Stimulated activated CD4-positive, alpha-beta T cell treated with anti-CD3 and anti-CD28 coated beads, Interleukin-15, amount 100 ng/mL, for 1 hour (primary cell): ENCODE measurements at regions not wholly inside any gene's neighbourhood (a gene's known extent, or its start where the extent isn't known, plus 50 kb on each side); places are given as distances from the start of the nearest gene placed in this dataset.
"Not testable (repeated sequence)": the region's sequence is repeated elsewhere in the genome, so short reads cannot be mapped to it uniquely, and the experiment has no call there.

ENCODE experiments used
- DNase-seq, 2 donors: peaks; one replicate each; pipeline ENCODE4 v3.0.0-alpha.2; 2020; ENCODE audit warnings: low read depth in 1 of 2, low spot score in 1 of 2

GRCh38 chr7:149930374-149931068, 56.8 kb downstream of the ATP6V0E2 start:
- DNase-seq, result not testable (repeated sequence)

GRCh38 chr7:149933776-149934175, 60.0 kb downstream of the ATP6V0E2 start:
- not testable (repeated sequence) for DNase-seq

GRCh38 chr7:149947346-149947745, 73.6 kb downstream of the ATP6V0E2 start:
- DNase-seq, result not testable (repeated sequence)

- not testable (repeated sequence) for DNase-seq
These were observed 74.7 kb downstream of the ATP6V0E2 start for GRCh38 chr7:149948444-149948843.

DNA sequence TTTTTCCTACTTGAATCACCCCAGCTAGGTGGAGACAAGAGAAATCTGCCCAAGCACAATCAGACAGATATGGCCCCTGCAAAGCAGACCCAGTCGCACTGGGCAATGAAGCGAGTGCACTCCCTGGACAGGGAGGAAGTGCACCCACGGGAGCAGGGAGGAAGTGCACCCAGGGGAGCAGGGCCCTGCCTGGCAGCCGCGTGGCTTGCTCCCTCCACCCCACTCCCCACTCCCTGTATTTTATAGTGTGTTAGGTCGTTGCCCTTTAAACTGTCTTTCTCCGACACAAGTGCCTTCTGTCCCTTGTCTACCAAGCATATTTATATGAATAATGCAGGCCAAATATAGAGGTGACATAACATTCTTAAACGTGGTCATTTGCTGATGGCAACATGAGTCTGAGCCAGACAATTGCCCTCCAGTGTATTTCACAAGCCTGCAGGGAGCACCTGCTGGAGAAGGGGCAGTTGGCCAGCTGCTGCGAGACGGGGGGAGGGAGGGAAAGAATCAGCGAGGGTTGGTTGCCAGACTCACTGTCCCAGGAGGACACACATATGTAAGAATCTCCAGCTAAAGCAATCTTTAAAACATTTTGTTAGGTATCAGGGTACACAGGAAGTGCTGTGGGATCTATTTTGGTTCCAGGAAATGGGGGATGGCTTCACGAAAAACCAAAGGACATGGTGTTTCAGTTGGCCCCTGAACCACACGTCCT, 76.3 kb downstream of the ATP6V0E2 start:
- not testable (repeated sequence) for DNase-seq

GRCh38 chr7:149950578-149950924, 76.8 kb downstream of the ATP6V0E2 start:
- DNase-seq, result not testable (repeated sequence)

GRCh38 chr7:149951579-149951978, 77.8 kb downstream of the ATP6V0E2 start:
- not testable (repeated sequence) for DNase-seq

DNA sequence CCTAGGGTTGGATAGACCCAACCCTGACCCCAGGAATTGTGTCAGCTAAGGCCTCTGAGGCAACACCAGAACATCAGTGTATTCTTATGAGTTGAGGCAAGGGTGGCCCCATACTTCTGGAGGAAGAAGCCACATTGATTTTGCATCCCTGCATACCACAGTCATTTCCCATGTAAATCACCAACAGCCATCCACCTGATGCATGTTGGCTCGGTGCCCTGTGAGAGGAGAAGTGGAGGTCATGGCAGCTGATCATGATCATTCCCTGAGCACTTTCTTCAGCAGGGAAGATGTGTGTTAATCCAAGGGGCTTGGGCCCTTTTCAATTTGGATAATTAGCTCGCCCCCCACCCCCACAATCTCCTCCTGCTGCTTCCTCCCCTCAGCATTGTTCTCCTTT, 85.1 kb downstream of the ATP6V0E2 start:
- not testable (repeated sequence) for DNase-seq

DNA sequence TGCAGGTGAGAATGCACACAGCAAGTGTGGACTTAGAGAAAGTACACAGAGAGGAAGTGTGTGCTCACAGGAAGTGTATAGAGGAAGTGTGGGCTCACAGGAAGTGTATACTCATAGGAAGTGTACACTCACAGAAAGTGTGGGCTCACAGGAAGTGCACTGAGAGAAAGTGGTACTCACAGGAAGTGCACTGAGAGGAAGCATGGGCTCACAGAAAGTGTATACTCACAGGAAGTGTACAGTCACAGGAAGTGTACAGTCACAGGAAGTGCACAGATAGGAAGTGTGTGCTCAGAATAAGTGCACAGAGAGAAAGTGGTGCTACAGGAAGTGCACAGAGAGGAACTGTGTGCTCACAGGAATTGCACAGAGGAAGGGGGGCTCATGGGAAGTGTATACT, 87.1 kb downstream of the ATP6V0E2 start:
- DNase-seq, result not testable (repeated sequence)

DNA sequence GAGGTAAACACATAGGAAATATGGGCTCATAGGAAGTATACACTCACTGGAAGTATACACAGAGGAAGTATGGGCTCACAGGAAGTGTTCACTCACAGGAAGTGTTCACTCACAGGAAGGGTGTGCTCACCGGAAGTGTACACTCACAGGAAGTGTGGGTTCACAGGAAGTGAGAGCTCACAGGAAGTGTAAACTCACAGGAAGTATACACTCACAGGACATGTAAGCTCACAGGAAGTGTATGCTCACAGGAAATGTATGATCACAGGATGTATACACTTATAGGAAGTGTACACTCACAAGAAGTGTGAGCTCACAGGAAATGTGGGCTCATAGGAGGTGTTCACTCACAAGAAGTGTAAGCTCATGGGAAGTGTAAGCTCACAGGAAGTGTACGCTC, 88.1 kb downstream of the ATP6V0E2 start:
- not testable (repeated sequence) for DNase-seq

GRCh38 chr7:149962685-149963319, 89.0 kb downstream of the ATP6V0E2 start:
- DNase-seq, result not testable (repeated sequence)

DNA sequence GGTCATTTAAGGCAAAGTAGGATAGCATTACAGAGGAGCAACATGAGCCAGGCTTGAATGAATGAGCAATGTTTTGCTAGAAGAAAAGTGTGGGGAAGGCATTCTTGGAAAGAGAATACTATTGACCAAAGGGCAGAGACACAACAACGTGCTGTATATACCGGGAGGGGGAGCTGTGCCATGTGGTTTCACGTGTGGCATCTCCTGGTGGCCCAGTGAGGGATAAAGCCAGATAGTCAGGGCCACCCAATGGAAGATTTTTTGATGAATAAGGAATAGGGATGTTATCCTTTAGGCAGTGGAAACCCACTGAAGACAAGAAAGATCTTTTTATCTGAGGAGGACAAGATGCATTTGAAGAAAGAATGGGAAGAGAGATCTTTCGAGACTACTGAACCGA, 90.2 kb downstream of the ATP6V0E2 start:
- not testable (repeated sequence) for DNase-seq

DNA sequence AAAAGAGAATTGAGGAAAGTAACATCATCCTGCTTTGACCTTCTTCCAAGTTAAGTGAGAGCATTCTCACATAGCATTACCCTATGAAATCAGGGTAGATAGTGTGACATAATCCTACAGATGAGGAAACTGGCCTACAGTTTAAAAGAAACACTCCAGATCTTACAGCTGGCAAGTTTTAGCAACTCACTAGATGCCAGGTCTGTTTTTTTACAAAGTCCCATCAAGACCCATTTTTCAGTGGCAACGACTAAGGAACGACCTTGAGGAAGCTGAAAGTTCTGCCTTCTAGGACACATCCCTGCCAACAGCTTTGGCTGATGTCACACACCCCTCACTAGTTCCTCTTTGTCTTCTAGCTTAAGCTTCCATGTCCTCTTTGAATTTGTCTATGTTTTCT, 92.7 kb downstream of the ATP6V0E2 start:
- not testable (repeated sequence) for DNase-seq

- not testable (repeated sequence) for DNase-seq
These were observed 99.2 kb downstream of the ATP6V0E2 start for GRCh38 chr7:149972977-149973376.

DNA sequence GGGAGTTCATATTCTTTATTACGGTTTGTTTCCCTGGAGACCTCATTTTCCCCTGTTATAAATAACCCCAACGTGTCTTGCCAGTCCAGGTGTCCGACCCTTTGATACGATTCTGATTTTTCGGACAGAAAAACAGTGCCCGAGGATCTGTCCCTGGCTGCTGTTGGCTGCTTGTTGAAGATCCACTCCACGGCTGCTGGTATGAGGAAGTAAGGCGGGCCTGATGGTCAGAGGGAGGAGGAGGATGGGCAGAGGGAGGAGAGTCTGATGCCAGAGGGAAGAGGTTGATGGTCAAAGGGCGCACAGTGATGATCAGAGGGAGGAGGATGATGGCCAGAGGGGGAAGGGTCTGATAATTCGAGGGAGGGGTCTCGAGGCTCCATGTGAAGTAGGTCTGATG, 99.9 kb downstream of the ATP6V0E2 start:
- not testable (repeated sequence) for DNase-seq

DNA sequence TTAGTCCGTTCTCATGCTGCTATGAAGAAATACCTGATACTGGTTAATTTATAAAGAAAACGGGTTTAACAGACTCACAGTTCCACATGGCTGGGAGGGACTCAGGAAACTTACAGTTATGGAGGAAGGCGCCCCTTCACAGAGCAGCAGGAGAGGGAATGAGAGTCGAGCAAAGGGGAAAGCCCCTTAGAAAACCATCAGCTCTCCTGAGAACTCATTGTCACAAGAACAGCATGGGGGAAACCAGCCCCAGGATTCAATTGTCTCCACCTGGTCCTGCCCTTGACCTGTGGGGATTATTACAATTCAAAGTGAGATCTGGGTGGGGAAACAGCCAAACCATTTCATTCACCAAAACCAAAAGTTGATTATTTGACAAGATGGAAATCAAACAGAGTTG, 101.8 kb downstream of the ATP6V0E2 start:
- DNase-seq, result not testable (repeated sequence)

DNA sequence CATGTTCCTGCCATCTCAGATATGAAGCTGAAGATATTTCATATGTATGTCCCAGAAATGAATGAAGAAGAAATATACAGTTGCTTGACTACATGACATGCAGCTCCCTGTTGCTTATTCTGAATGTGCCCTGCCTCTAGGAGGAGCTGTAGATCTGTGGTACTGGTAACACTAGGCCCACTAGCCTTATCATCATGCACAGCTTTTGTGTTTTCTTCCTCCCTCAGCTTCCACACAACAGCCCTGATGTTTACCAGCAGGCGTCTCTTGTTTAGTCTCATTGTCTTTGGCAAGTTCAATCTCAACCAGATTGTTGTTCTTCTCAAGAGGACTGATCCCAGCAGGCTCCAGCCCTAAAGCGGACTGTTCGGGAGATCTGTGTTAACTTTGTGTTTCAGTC, 104.8 kb downstream of the ATP6V0E2 start:
- DNase-seq, result not testable (repeated sequence)

- not testable (repeated sequence) for DNase-seq
These were observed 105.2 kb downstream of the ATP6V0E2 start for GRCh38 chr7:149978944-149979343.

- DNase-seq, result not testable (repeated sequence)
These were observed 108.9 kb downstream of the ATP6V0E2 start for GRCh38 chr7:149982537-149983112.

DNA sequence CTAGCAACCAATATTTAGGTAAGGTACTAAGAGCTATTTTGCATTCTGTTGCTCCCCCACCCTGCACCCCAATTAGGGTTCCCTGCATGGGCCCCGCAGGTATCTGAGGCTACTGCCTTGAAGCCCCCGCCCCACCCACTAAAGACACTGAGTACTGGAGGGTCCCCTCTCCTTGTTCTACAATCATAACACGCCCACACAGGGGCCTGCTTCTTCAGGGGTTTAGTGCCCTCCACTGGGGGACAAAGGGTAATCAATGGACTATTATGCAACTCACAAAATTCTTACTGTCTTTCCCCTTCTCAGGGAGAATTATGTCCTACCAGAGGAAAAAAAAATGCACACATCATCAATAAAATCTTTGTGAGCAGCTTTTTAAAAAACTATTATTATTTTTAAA, 113.1 kb downstream of the ATP6V0E2 start:
- not testable (repeated sequence) for DNase-seq

DNA sequence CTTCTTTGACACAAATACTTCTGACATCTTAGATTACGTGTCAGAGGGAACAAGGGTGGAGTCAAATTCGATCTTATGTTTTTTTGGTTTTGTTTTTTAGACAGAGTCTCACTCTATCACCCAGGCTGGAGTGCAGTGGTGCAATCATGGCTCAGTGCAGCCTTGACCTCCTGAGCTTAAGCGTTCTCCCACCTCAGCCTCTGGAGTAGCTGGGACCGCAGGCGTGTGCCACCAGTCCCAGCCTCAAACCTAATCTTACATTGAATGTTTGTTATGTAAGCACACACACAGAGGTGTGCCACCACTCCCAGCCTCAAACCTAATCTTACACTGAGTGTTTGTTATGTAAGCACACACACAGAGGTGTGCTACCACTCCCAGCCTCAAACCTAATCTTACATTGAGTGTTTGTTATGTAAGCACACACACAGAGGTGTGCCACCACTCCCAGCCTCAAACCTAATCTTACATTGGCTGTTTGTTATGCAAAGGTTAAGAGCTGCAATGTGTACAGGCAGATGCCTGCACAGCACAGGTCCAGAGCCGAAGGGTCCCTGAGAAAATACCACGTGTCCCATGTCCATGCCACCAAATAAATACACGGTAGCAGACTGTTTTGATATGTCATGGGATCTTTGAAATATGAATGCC, 118.0 kb downstream of the ATP6V0E2 start:
- DNase-seq, result not testable (repeated sequence)
